GM19025 (cell line): ENCODE measurements at regions not wholly inside any gene's neighbourhood (a gene's known extent, or its start where the extent isn't known, plus 50 kb on each side); places are given as distances from the start of the nearest gene placed in this dataset.
"Not testable (repeated sequence)": the region's sequence is repeated elsewhere in the genome, so short reads cannot be mapped to it uniquely, and the experiment has no call there.

Source experiments
- ATAC-seq: cut with Tn5 transposase; IDR thresholded peaks from one replicate; pipeline ENCODE4 v1.9.1; 2021; ENCODE audit warnings: mild to moderate bottlenecking, low read depth, moderate library complexity; ENCODE audit not compliant: unreplicated experiment

- no peak for ATAC-seq
Observed at GRCh38 chr2:11877764-11878163, 131.3 kb downstream of the LPIN1 start.

GRCh38 chr2:11885253-11885652 lies 138.8 kb downstream of the LPIN1 start:
- ATAC-seq = not testable (repeated sequence)

- not testable (repeated sequence) for ATAC-seq
Observed at GRCh38 chr2:11886899-11887298, 140.5 kb downstream of the LPIN1 start.

GRCh38 chr2:11889101-11889850 lies 142.8 kb downstream of the LPIN1 start:
- no peak for ATAC-seq

GRCh38 chr2:11889854-11890253 lies 143.4 kb downstream of the LPIN1 start:
- no peak for ATAC-seq

GRCh38 chr2:11891028-11891427 lies 144.6 kb downstream of the LPIN1 start:
- no peak for ATAC-seq

- ATAC-seq = no peak
Observed at GRCh38 chr2:11891671-11892440, 145.4 kb downstream of the LPIN1 start.

- ATAC-seq = no peak
Observed at GRCh38 chr2:11896386-11896785, 150.0 kb downstream of the LPIN1 start.

GRCh38 chr2:11898576-11898975 lies 152.1 kb downstream of the LPIN1 start:
- ATAC-seq = no peak

- ATAC-seq = no peak
Observed at GRCh38 chr2:11899264-11899818, 152.9 kb downstream of the LPIN1 start.

- ATAC-seq = not testable (repeated sequence)
Observed at GRCh38 chr2:11900891-11901290, 154.5 kb downstream of the LPIN1 start.

- ATAC-seq = no peak
Observed at GRCh38 chr2:11901351-11902069, 155.1 kb downstream of the LPIN1 start.

GRCh38 chr2:11903085-11903606 lies 156.7 kb downstream of the LPIN1 start:
- no peak for ATAC-seq

GRCh38 chr2:11904029-11904428 lies 157.6 kb downstream of the LPIN1 start:
- ATAC-seq = no peak

- no peak for ATAC-seq
Observed at GRCh38 chr2:11904941-11905340, 158.5 kb downstream of the LPIN1 start.

GRCh38 chr2:11907190-11907589 lies 160.8 kb downstream of the LPIN1 start:
- ATAC-seq = no peak

- ATAC-seq = no peak
Observed at GRCh38 chr2:11910971-11911370, 164.5 kb downstream of the LPIN1 start.

- ATAC-seq = no peak
Observed at GRCh38 chr2:11912980-11913379, 166.5 kb downstream of the LPIN1 start.

GRCh38 chr2:11914455-11914854 lies 168.0 kb downstream of the LPIN1 start:
- no peak for ATAC-seq

- no peak for ATAC-seq
Observed at GRCh38 chr2:11915650-11916049, 169.2 kb downstream of the LPIN1 start.

- no peak for ATAC-seq
Observed at GRCh38 chr2:11919953-11920352, 173.5 kb downstream of the LPIN1 start.
